GM23338 (cell line): ENCODE measurements at regions not wholly inside any gene's neighbourhood (a gene's known extent, or its start where the extent isn't known, plus 50 kb on each side); places are given as distances from the start of the nearest gene placed in this dataset.

Experiments
- ATAC-seq: fragments of 200-7000 bp; cut with Tn5 transposase; 3 replicates; pipeline ENCODE4 v1.9.1; 2020
- DNase-seq: peaks from one replicate; pipeline ENCODE4 v3.0.0-alpha.2; 2015; ENCODE audit warnings: low spot score
- H2AFZ ChIP-seq: fragments of 200-600 bp; sonication (generic); 2 replicates; pipeline ENCODE4 v1.8.0; 2016; ENCODE audit warnings: antibody characterized with exemption, mild to moderate bottlenecking, moderate library complexity
- H3F3A ChIP-seq: fragments of 200-600 bp; sonication (generic); replicated peaks from 2 replicates; pipeline ENCODE4 v1.8.0; 2017; ENCODE audit warnings: antibody characterized with exemption, mixed run types, low read depth
- H3K27ac ChIP-seq: fragments of 200-600 bp; sonication (generic); 2 replicates; pipeline ENCODE4 v1.6.1; 2016; ENCODE audit warnings: low read depth
- H3K27me3 ChIP-seq: fragments of 200-600 bp; sonication (generic); 2 replicates; pipeline ENCODE4 v1.8.0; 2016; ENCODE audit warnings: mild to moderate bottlenecking, mixed run types, moderate library complexity; ENCODE audit not compliant: insufficient read depth
- H3K36me3 ChIP-seq: fragments of 200-600 bp; sonication (generic); 2 replicates; pipeline ENCODE4 v1.8.0; 2016; ENCODE audit warnings: mild to moderate bottlenecking; ENCODE audit not compliant: insufficient read depth
- H3K4me1 ChIP-seq: fragments of 200-600 bp; sonication (generic); 2 replicates; pipeline ENCODE4 v1.8.0; 2016; ENCODE audit warnings: mild to moderate bottlenecking, moderate library complexity; ENCODE audit not compliant: insufficient read depth
- H3K4me2 ChIP-seq: fragments of 200-600 bp; sonication (generic); 2 replicates; pipeline ENCODE4 v1.7.1; 2017; ENCODE audit warnings: mixed run types
- H3K4me3 ChIP-seq: fragments of 200-600 bp; sonication (generic); 2 replicates; pipeline ENCODE4 v1.6.1; 2016; ENCODE audit warnings: mixed run types
- H3K79me2 ChIP-seq: fragments of 200-600 bp; sonication (generic); replicated peaks from 2 replicates; pipeline ENCODE4 v1.8.0; 2017; ENCODE audit warnings: mild to moderate bottlenecking; ENCODE audit not compliant: insufficient read depth
- H3K9me2 ChIP-seq: fragments of 200-600 bp; sonication (generic); 2 replicates; pipeline ENCODE4 v1.8.0; 2017; ENCODE audit not compliant: insufficient read depth
- H4K20me1 ChIP-seq: fragments of 200-600 bp; sonication (generic); replicated peaks from 2 replicates; pipeline ENCODE4 v1.8.0; 2017; ENCODE audit warnings: mild to moderate bottlenecking; ENCODE audit not compliant: insufficient read depth
- H3K27ac Mint-ChIP-seq: 2 replicates; pipeline ENCODE4 v1.8.0; 2020; ENCODE audit warnings: inconsistent platforms, mild to moderate bottlenecking, moderate library complexity, mixed read lengths
- H3K27me3 Mint-ChIP-seq: 3 replicates; pipeline ENCODE4 v1.8.0; 2022; ENCODE audit warnings: low read depth, mild to moderate bottlenecking, moderate library complexity, mixed read lengths, inconsistent platforms; ENCODE audit not compliant: insufficient read depth, poor library complexity
- H3K36me3 Mint-ChIP-seq: 3 replicates; pipeline ENCODE4 v1.8.0; 2021; ENCODE audit warnings: low read depth, mild to moderate bottlenecking, inconsistent platforms, moderate library complexity, mixed read lengths
- H3K4me1 Mint-ChIP-seq: 3 replicates; pipeline ENCODE4 v1.8.0; 2020; ENCODE audit warnings: mild to moderate bottlenecking, inconsistent platforms, mixed read lengths
- H3K4me3 Mint-ChIP-seq: 3 replicates; pipeline ENCODE4 v1.8.0; 2021; ENCODE audit warnings: moderate library complexity, mild to moderate bottlenecking, inconsistent platforms, mixed read lengths
- H3K9me3 Mint-ChIP-seq: 3 replicates; pipeline ENCODE4 v1.8.0; 2020; ENCODE audit warnings: moderate library complexity, mild to moderate bottlenecking, inconsistent platforms, mixed read lengths
- CREB1 ChIP-seq: fragments of 250-450 bp; sonication (Bioruptor Pico); IDR thresholded peaks from 2 replicates; pipeline ENCODE4 v1.5.0; 2020; ENCODE audit warnings: low read depth, mild to moderate bottlenecking, moderate library complexity
- EZH2 ChIP-seq: fragments of 200-600 bp; sonication (generic); IDR thresholded peaks from one replicate; pipeline ENCODE4 v1.8.0; 2017; ENCODE audit warnings: antibody characterized with exemption, mild to moderate bottlenecking, low read depth; ENCODE audit not compliant: unreplicated experiment
- EZH2phosphoT487 ChIP-seq: fragments of 200-600 bp; sonication (generic); IDR thresholded peaks from one replicate; pipeline ENCODE4 v1.8.1; 2018; ENCODE audit warnings: antibody characterized with exemption; ENCODE audit not compliant: unreplicated experiment
- JUNB ChIP-seq: IDR thresholded peaks from one replicate; pipeline ENCODE4 v1.6.1; 2016; ENCODE audit warnings: antibody characterized with exemption; ENCODE audit not compliant: unreplicated experiment
- NANOG ChIP-seq: IDR thresholded peaks from 2 replicates; pipeline ENCODE4 v1.6.1; 2016; ENCODE audit warnings: antibody characterized with exemption, borderline replicate concordance
- POLR2AphosphoS5 ChIP-seq: IDR thresholded peaks from 2 replicates; pipeline ENCODE4 v1.6.1; 2016; ENCODE audit warnings: antibody characterized with exemption, low read depth
- STAT1 ChIP-seq: IDR thresholded peaks from one replicate; pipeline ENCODE4 v1.6.1; 2016; ENCODE audit warnings: antibody characterized with exemption; ENCODE audit not compliant: unreplicated experiment
- ZNF114 ChIP-seq: fragments of 250-450 bp; sonication (Bioruptor Pico); IDR thresholded peaks from 2 replicates; pipeline ENCODE4 v1.5.0; 2020; ENCODE audit warnings: mild to moderate bottlenecking, moderate library complexity
- ZNF331 ChIP-seq: fragments of 250-450 bp; sonication (Bioruptor Pico); IDR thresholded peaks from 2 replicates; pipeline ENCODE4 v1.5.0; 2020; ENCODE audit warnings: low read depth, mild to moderate bottlenecking, moderate library complexity
- TF ChIP-seq, protein P1 (sequence below), 2 experiments: fragments of 200-600 bp in 1 of 2; sonication (generic) in 1 of 2; conservative IDR thresholded peaks; 2 replicates each; pipeline versions ENCODE4 v1.5.1 to v1.6.1; 2016 to 2017; ENCODE audit warnings: antibody characterized with exemption in 2 of 2, low read depth in 2 of 2, mild to moderate bottlenecking in 2 of 2, moderate library complexity in 1 of 2
- TF ChIP-seq, protein P2 (sequence below): fragments of 250-450 bp; sonication (Bioruptor Pico); IDR thresholded peaks from 2 replicates; pipeline ENCODE4 v1.5.0; 2020; ENCODE audit warnings: mild to moderate bottlenecking, moderate library complexity
- TF ChIP-seq, protein P3 (sequence below): IDR thresholded peaks from 2 replicates; pipeline ENCODE4 v1.6.1; 2016; ENCODE audit warnings: antibody characterized with exemption
- TF ChIP-seq, protein P4 (sequence below): IDR thresholded peaks from one replicate; pipeline ENCODE4 v1.6.1; 2018; ENCODE audit warnings: antibody characterized with exemption; ENCODE audit not compliant: unreplicated experiment

DNA sequence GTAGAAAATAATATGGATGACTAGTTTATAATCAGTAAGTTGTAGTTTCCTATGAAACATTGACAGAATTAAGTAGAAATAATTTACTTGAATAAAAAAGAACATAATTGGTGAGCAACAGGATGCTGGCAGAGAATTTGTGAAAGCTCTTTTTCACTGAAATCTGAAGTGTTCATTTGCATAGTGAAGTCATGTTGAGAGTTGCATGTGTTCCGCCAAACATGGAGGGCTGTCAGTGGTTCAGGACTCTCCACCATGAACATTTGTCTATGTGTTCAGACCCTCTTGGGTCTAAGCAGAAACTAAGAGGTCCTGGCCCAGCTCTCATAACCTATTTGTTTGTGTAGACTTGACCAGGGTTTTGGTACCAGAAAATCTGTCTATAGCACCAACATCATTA, 182.5 kb upstream of the LINC00305 start:
- H3K4me3 Mint-ChIP-seq, result no peak overlapping the region
- no peak for DNase-seq
- no peaks in the 10 kb centered on the region for H4K20me1 ChIP-seq

More for the DNA sequence above, 182.5 kb upstream of the LINC00305 start:
- ATAC-seq, result no peak
- TF ChIP-seq EZH2phosphoT487 (no peak), EZH2 (no peak), POLR2AphosphoS5 (no peak), JUNB (no peak), CREB1 (CRISPR knock-in tag) (no peak), ZNF114 (CRISPR knock-in tag) (no peak), ZNF331 (CRISPR knock-in tag) (no peak), STAT1 (no peak), NANOG (no peak)
- TF ChIP-seq, protein P1, sequence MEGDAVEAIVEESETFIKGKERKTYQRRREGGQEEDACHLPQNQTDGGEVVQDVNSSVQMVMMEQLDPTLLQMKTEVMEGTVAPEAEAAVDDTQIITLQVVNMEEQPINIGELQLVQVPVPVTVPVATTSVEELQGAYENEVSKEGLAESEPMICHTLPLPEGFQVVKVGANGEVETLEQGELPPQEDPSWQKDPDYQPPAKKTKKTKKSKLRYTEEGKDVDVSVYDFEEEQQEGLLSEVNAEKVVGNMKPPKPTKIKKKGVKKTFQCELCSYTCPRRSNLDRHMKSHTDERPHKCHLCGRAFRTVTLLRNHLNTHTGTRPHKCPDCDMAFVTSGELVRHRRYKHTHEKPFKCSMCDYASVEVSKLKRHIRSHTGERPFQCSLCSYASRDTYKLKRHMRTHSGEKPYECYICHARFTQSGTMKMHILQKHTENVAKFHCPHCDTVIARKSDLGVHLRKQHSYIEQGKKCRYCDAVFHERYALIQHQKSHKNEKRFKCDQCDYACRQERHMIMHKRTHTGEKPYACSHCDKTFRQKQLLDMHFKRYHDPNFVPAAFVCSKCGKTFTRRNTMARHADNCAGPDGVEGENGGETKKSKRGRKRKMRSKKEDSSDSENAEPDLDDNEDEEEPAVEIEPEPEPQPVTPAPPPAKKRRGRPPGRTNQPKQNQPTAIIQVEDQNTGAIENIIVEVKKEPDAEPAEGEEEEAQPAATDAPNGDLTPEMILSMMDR (conservative IDR thresholded peaks at IDR 0.05; ENCODE audit: low read depth in 2 of 2), result no peak
- TF ChIP-seq, protein P2, sequence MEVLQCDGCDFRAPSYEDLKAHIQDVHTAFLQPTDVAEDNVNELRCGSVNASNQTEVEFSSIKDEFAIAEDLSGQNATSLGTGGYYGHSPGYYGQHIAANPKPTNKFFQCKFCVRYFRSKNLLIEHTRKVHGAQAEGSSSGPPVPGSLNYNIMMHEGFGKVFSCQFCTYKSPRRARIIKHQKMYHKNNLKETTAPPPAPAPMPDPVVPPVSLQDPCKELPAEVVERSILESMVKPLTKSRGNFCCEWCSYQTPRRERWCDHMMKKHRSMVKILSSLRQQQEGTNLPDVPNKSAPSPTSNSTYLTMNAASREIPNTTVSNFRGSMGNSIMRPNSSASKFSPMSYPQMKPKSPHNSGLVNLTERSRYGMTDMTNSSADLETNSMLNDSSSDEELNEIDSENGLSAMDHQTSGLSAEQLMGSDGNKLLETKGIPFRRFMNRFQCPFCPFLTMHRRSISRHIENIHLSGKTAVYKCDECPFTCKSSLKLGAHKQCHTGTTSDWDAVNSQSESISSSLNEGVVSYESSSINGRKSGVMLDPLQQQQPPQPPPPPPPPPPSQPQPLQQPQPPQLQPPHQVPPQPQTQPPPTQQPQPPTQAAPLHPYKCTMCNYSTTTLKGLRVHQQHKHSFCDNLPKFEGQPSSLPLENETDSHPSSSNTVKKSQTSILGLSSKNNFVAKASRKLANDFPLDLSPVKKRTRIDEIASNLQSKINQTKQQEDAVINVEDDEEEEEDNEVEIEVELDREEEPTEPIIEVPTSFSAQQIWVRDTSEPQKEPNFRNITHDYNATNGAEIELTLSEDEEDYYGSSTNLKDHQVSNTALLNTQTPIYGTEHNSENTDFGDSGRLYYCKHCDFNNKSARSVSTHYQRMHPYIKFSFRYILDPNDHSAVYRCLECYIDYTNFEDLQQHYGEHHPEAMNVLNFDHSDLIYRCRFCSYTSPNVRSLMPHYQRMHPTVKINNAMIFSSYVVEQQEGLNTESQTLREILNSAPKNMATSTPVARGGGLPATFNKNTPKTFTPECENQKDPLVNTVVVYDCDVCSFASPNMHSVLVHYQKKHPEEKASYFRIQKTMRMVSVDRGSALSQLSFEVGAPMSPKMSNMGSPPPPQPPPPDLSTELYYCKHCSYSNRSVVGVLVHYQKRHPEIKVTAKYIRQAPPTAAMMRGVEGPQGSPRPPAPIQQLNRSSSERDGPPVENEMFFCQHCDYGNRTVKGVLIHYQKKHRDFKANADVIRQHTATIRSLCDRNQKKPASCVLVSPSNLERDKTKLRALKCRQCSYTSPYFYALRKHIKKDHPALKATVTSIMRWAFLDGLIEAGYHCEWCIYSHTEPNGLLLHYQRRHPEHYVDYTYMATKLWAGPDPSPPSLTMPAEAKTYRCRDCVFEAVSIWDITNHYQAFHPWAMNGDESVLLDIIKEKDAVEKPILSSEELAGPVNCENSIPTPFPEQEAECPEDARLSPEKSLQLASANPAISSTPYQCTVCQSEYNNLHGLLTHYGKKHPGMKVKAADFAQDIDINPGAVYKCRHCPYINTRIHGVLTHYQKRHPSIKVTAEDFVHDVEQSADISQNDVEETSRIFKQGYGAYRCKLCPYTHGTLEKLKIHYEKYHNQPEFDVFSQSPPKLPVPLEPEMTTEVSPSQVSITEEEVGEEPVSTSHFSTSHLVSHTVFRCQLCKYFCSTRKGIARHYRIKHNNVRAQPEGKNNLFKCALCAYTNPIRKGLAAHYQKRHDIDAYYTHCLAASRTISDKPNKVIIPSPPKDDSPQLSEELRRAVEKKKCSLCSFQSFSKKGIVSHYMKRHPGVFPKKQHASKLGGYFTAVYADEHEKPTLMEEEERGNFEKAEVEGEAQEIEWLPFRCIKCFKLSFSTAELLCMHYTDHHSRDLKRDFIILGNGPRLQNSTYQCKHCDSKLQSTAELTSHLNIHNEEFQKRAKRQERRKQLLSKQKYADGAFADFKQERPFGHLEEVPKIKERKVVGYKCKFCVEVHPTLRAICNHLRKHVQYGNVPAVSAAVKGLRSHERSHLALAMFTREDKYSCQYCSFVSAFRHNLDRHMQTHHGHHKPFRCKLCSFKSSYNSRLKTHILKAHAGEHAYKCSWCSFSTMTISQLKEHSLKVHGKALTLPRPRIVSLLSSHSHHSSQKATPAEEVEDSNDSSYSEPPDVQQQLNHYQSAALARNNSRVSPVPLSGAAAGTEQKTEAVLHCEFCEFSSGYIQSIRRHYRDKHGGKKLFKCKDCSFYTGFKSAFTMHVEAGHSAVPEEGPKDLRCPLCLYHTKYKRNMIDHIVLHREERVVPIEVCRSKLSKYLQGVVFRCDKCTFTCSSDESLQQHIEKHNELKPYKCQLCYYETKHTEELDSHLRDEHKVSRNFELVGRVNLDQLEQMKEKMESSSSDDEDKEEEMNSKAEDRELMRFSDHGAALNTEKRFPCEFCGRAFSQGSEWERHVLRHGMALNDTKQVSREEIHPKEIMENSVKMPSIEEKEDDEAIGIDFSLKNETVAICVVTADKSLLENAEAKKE (CRISPR knock-in tag), result no peak
- TF ChIP-seq, protein P3, sequence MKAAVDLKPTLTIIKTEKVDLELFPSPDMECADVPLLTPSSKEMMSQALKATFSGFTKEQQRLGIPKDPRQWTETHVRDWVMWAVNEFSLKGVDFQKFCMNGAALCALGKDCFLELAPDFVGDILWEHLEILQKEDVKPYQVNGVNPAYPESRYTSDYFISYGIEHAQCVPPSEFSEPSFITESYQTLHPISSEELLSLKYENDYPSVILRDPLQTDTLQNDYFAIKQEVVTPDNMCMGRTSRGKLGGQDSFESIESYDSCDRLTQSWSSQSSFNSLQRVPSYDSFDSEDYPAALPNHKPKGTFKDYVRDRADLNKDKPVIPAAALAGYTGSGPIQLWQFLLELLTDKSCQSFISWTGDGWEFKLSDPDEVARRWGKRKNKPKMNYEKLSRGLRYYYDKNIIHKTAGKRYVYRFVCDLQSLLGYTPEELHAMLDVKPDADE, result no peak
- TF ChIP-seq, protein P4, sequence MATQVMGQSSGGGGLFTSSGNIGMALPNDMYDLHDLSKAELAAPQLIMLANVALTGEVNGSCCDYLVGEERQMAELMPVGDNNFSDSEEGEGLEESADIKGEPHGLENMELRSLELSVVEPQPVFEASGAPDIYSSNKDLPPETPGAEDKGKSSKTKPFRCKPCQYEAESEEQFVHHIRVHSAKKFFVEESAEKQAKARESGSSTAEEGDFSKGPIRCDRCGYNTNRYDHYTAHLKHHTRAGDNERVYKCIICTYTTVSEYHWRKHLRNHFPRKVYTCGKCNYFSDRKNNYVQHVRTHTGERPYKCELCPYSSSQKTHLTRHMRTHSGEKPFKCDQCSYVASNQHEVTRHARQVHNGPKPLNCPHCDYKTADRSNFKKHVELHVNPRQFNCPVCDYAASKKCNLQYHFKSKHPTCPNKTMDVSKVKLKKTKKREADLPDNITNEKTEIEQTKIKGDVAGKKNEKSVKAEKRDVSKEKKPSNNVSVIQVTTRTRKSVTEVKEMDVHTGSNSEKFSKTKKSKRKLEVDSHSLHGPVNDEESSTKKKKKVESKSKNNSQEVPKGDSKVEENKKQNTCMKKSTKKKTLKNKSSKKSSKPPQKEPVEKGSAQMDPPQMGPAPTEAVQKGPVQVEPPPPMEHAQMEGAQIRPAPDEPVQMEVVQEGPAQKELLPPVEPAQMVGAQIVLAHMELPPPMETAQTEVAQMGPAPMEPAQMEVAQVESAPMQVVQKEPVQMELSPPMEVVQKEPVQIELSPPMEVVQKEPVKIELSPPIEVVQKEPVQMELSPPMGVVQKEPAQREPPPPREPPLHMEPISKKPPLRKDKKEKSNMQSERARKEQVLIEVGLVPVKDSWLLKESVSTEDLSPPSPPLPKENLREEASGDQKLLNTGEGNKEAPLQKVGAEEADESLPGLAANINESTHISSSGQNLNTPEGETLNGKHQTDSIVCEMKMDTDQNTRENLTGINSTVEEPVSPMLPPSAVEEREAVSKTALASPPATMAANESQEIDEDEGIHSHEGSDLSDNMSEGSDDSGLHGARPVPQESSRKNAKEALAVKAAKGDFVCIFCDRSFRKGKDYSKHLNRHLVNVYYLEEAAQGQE, result no peak
- H3K4me1 Mint-ChIP-seq, result peaks cover 19% of the 10 kb centered on the region
- no peak overlapping the region for H3K4me2 ChIP-seq
- no peak overlapping the region for H2AFZ ChIP-seq
- H3K9me2 ChIP-seq, result peaks cover 3% of the 10 kb centered on the region; the same call in 1 of the 2 replicates
- peaks cover 8% of the 10 kb centered on the region; the same call in 1 of the 2 replicates for H3K4me1 ChIP-seq
- no peak overlapping the region for H3K27ac ChIP-seq
- H3F3A ChIP-seq, result no peaks in the 10 kb centered on the region
- H3K4me3 ChIP-seq, result no peak overlapping the region
- H3K27me3 ChIP-seq, result no peaks in the 10 kb centered on the region
- H3K27me3 Mint-ChIP-seq, result no peaks in the 10 kb centered on the region
- no peaks in the 10 kb centered on the region for H3K79me2 ChIP-seq
- H3K36me3 ChIP-seq, result no peaks in the 10 kb centered on the region
- H3K36me3 Mint-ChIP-seq, result no peaks in the 10 kb centered on the region
- H3K27ac Mint-ChIP-seq, result no peak overlapping the region
- no peaks in the 10 kb centered on the region for H3K9me3 Mint-ChIP-seq
